GM19397 (cell line): ENCODE measurements at regions not wholly inside any gene's neighbourhood (a gene's known extent, or its start where the extent isn't known, plus 50 kb on each side); places are given as distances from the start of the nearest gene placed in this dataset.

Source experiments
- ATAC-seq: cut with Tn5 transposase; IDR thresholded peaks from one replicate; pipeline ENCODE4 v1.9.1; 2021; ENCODE audit warnings: mild to moderate bottlenecking, moderate library complexity; ENCODE audit not compliant: unreplicated experiment

- ATAC-seq = peak; percentile 88
These were observed 688.6 kb upstream of the ADGRL4 start for GRCh38 chr1:79695138-79695537.

- ATAC-seq = peak; percentile 54
These were observed 687.7 kb upstream of the ADGRL4 start for GRCh38 chr1:79694241-79694640.

- no peak for ATAC-seq
These were observed 687.0 kb upstream of the ADGRL4 start for GRCh38 chr1:79693441-79694114.

GRCh38 chr1:79692519-79692918, 686.0 kb upstream of the ADGRL4 start:
- no peak for ATAC-seq

GRCh38 chr1:79688932-79689331, 682.4 kb upstream of the ADGRL4 start:
- ATAC-seq = no peak

GRCh38 chr1:79683420-79683819, 676.9 kb upstream of the ADGRL4 start:
- no peak for ATAC-seq

GRCh38 chr1:79682478-79682877, 675.9 kb upstream of the ADGRL4 start:
- no peak for ATAC-seq

GRCh38 chr1:79681382-79681781, 674.9 kb upstream of the ADGRL4 start:
- ATAC-seq = no peak

GRCh38 chr1:79679916-79680315, 673.4 kb upstream of the ADGRL4 start:
- no peak for ATAC-seq

GRCh38 chr1:79667848-79668696, 661.5 kb upstream of the ADGRL4 start:
- ATAC-seq = peak; percentile 90

GRCh38 chr1:79667166-79667565, 660.6 kb upstream of the ADGRL4 start:
- no peak for ATAC-seq

- ATAC-seq = no peak
These were observed 657.4 kb upstream of the ADGRL4 start for GRCh38 chr1:79663916-79664315.

GRCh38 chr1:79662596-79662995, 656.1 kb upstream of the ADGRL4 start:
- no peak for ATAC-seq

GRCh38 chr1:79660129-79660528, 653.6 kb upstream of the ADGRL4 start:
- ATAC-seq = no peak

- no peak for ATAC-seq
These were observed 651.6 kb upstream of the ADGRL4 start for GRCh38 chr1:79657951-79658658.

GRCh38 chr1:79655876-79656275, 649.3 kb upstream of the ADGRL4 start:
- ATAC-seq = no peak

GRCh38 chr1:79652426-79652825, 645.9 kb upstream of the ADGRL4 start:
- no peak for ATAC-seq

GRCh38 chr1:79648126-79648525, 641.6 kb upstream of the ADGRL4 start:
- no peak for ATAC-seq

GRCh38 chr1:79646880-79647279, 640.4 kb upstream of the ADGRL4 start:
- no peak for ATAC-seq

GRCh38 chr1:79638382-79638781, 631.9 kb upstream of the ADGRL4 start:
- ATAC-seq = peak; percentile 99

- no peak for ATAC-seq
These were observed 626.9 kb upstream of the ADGRL4 start for GRCh38 chr1:79633456-79633855.

- no peak for ATAC-seq
These were observed 622.9 kb upstream of the ADGRL4 start for GRCh38 chr1:79629414-79629813.
